ENCODE measurements at regions not wholly inside any gene's neighbourhood (a gene's known extent, or its start where the extent isn't known, plus 50 kb on each side); places are given as distances from the start of the nearest gene placed in this dataset.

GRCh38 chrX:42050345-42050744 lies 127.0 kb upstream of the CASK start:
- TF ChIP-seq POLR2AphosphoS5 (IDR thresholded peaks at IDR 0.05) (no peak), POLR2A (IDR thresholded peaks at IDR 0.05) (no peak)
